GM21515 (cell line): ENCODE measurements at regions not wholly inside any gene's neighbourhood (a gene's known extent, or its start where the extent isn't known, plus 50 kb on each side); places are given as distances from the start of the nearest gene placed in this dataset.
"Not testable (repeated sequence)": the region's sequence is repeated elsewhere in the genome, so short reads cannot be mapped to it uniquely, and the experiment has no call there.

Experiments used
- ATAC-seq: cut with Tn5 transposase; IDR thresholded peaks from one replicate; pipeline ENCODE4 v1.9.1; 2021; ENCODE audit not compliant: unreplicated experiment

DNA sequence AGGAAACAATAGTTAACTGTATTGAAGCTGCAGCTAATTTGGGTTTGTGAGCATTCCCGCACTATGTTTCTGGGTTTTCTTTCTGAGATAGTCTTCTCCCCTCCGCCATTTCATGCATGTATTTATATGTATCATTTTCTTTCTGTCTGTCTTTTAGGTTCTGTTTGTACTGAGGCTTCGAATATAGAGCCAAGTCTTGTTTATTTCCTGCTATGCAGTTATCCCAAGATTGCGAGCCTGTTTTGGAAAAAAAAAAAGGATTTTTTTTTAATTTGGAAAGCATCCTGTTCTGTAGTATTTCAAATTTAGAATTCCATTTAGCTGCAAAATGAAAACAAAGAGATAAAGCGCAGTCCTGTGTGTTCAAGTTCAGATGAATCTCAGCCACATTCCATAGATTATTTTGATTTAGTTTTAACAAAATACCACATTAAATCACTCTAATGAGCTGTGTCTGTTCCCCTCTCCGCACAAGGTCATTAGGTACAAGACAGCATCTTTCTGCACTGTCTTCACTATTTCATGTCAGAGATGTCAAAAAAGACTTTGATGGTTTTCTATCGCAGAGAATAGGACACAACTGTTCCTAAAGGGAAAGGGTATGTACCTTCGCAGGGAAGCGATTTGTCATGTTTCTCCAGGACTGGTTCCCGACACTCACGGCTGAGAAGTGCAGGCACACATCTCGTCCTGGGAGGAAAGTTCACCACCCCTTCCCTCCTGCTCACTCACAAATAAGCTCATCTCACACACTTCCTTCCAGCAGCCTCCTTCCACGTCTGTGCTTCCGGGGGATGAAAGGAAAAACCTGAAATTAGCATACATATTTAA lies 443.4 kb downstream of the ZNF516 start:
- no peak for ATAC-seq

- ATAC-seq = no peak
Measured at GRCh38 chr18:76046221-76046620, 448.8 kb downstream of the ZNF516 start.

DNA sequence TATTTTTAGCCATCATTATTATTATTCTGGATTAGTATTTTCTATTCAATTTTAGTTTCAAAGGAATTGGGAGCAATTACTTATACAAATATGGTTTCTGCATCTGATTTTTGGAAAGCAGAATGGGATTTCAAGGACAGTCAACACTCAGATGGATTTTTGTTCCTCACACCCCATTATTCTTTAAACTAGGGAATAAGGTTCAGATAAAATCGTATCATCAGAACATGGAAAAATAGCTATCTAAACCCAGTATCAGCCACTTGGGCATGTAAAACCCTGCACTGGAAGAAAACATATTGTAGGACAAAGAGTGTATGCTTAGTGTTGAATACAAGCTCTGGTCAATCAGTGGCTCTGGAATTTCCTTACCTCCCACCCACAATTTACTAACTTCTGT lies 452.5 kb downstream of the ZNF516 start:
- ATAC-seq = no peak

- no peak for ATAC-seq
Measured at GRCh38 chr18:76018210-76018609, 476.8 kb downstream of the ZNF516 start.

- no peak for ATAC-seq
Measured at GRCh38 chr18:76013057-76013456, 482.0 kb downstream of the ZNF516 start.

DNA sequence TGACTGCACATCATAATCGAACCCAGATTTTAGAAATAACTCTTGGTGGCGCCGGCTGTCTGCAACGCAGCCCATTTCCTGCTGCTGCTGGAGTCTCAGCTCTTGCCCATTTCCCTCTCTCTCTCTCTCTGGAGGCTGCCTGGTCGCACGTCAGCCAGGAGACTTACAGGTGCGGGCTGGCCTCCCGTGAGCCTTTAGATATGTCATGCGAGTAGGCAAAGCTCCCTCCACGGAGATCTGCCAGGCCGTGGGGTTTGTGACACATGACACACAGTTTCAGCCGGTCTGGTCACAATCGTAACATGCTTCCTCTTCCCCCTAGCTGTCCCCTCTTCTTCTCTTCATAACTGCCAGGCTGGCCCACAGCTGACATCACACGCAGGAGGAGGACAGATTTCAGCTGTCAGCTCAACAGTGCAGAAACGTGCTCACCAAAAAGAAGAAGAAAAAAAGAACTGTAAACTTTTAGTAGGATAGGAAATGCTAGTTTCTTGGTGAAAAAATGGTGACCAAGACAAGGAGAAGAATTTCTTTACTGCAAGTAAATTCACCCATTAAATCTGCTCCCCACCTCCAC lies 489.3 kb downstream of the ZNF516 start:
- no peak for ATAC-seq

GRCh38 chr18:75987913-75988312 lies 507.1 kb downstream of the ZNF516 start:
- not testable (repeated sequence) for ATAC-seq

- no peak for ATAC-seq
Measured at GRCh38 chr18:75984853-75985252, 510.2 kb downstream of the ZNF516 start.

GRCh38 chr18:75981102-75981501 lies 513.9 kb downstream of the ZNF516 start:
- ATAC-seq = no peak

- no peak for ATAC-seq
Measured at GRCh38 chr18:75977081-75977480, 518.0 kb downstream of the ZNF516 start.

DNA sequence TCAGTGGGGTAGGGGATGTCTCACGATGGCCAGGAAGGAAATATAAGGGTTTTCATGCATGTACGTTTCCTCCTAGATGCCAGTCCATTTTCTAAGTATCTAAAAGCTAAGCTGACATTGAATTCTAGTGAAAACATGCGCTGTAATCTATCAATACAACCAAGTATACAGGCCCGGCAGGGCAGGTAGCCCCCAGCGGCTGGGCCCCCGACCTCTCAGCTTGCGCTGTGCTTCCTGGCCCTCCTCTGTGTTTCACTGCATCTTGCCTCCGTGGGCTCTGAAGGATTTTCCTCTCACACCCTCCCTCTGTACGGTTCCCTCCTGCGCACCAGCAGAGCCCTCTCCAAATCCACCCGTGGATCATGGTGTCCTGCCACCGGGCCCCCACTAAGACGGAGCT lies 524.8 kb downstream of the ZNF516 start:
- no peak for ATAC-seq

GRCh38 chr18:75966431-75966830 lies 528.6 kb downstream of the ZNF516 start:
- ATAC-seq = no peak

DNA sequence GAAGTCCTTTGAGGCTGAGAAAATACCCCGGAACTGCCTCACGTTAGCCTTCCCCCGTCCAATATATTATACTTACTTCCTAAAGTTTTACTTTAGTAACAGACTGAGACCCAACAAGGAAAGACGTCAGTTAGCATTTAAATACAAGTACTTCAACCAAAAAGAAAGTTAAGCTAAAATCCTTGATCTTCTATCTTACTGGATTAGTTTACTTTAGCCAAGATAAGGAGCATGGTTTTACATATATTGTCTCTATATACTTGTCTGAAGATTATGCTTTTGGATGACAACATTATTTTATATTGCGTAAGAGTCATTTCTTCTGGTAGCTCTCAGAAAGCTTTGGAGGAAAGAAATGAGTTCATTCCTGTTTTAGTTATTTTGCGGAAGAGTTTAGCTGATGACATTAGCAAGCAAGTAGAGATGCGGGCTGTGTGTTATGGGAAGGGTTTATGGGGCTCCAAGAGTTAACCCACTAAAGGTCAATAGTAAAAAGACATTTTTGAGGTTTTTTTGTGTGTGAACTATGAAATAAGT lies 532.9 kb downstream of the ZNF516 start:
- ATAC-seq = no peak

GRCh38 chr18:75960356-75960755 lies 532.9 kb upstream of the SMIM21 start:
- ATAC-seq = not testable (repeated sequence)

DNA sequence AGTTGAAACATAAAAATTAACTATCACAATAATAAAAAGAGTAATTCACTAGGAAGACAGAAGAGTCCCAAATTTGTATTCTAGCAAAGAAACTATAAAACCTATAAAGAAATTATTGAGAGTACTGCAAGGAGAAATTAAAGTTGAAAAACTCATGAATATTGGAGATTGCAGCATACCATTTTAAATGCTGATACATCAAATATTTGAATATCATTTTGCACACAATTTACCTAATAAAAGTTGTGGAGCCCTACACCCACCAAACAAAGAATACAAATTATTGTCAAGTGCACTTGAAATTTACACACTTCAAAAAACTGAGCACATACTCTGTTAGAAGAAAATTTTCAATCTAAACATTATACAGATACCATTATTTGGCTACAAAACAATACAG lies 531.6 kb upstream of the SMIM21 start:
- ATAC-seq = no peak

DNA sequence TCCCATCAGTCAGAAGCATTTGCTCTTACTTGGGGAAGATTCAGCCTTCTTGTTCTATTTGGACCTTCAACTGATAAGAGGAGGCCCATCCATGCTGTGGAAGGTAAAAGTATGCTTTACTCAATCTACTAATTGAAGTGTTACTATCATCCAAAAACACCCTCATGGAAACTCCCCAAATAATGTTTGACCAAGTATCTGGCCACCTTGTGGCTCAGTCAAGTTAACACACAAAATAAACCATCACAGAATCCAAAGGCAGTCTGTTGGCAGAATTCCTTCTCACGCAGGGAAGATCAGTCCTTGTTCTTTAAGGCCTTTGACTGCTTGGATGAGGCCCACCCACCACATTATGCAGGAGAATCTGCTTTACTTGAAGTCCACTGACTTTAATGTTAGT lies 531.2 kb upstream of the SMIM21 start:
- ATAC-seq = no peak

DNA sequence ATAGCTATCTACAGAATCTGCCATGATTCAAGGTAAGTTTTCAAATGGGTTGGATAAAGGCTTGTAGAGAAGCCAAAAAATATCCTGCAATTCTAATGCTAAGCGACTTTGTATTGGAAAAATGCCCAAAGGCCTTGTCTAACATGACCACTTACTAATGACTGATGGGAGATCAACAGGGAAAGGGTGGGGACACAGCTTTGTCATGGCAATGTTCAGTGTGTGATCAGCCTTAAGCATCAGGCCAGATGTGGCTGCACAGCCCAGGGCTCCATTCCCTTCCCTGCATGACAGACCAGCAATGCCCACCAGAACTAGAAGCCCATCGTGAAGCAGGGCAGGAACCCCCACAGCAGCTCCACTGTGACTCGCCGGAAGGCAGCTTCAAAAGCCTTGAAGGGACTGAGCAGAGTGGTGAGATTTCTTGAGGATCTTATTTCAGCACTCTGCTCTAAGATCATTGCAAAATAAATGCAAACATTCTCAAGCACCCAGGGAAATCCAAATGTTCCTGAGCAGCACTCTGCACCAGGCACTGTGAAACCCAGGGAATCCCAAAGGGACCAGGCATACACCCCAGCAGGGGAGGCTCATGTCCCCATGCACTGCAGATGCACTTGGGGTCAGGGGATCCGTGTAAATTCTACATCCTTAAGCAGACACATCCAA lies 517.9 kb upstream of the SMIM21 start:
- ATAC-seq = no peak

GRCh38 chr18:75937306-75937705 lies 509.8 kb upstream of the SMIM21 start:
- ATAC-seq = no peak

- ATAC-seq = no peak
Measured at GRCh38 chr18:75936862-75937261, 509.4 kb upstream of the SMIM21 start.

- ATAC-seq = no peak
Measured at GRCh38 chr18:75931079-75931478, 503.6 kb upstream of the SMIM21 start.

DNA sequence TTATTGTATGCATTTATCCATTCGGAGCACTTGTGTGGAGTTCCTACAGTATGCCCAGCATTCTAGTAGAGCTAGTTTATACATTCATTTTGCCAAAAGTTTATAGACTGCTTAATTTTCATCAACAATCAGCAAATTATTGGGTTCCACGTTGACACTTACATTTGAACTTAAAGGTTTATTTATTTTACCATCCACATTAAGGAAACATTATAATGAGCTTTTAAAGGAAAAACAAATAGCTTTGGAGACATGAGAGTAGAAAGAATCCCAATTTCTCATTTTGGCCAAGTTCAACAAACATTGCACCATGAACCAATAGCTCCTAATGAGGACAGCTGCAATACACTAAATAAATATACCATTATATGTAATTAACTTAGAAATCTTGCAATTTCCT lies 501.2 kb upstream of the SMIM21 start:
- ATAC-seq = no peak

DNA sequence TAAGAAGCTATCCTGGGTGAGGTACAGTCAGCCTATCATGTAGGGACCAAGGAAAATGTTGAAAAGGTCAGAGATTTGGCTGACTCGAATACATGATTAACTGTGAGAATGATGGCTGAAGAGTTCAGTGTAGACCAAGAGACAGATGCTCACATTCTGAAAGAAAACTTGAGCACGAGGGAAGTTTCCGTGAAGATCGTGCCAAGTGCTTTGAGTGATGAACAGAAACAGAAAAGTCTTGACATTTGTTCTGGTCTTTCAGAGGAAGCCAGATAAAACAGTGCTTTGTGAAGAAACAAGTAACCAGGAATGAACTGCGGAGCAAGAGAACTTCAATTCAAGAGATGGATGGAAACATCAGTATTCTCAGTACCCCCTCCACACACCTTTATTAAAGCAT lies 500.3 kb upstream of the SMIM21 start:
- no peak for ATAC-seq
